ENCODE measurements at regions not wholly inside any gene's neighbourhood (a gene's known extent, or its start where the extent isn't known, plus 50 kb on each side); places are given as distances from the start of the nearest gene placed in this dataset.
"Not testable (repeated sequence)": the region's sequence is repeated elsewhere in the genome, so short reads cannot be mapped to it uniquely, and the experiment has no call there.

- no peak for DNase-seq (ENCODE audit: low read depth, low spot score)
Measured at GRCh38 chrX:13518126-13518525, 51.3 kb upstream of the EGFL6 start.

GRCh38 chrX:13515211-13515930 is 54.0 kb upstream of the EGFL6 start:
- DNase-seq (ENCODE audit: low read depth, low spot score) = no peak

GRCh38 chrX:13511944-13512330 is 57.5 kb upstream of the EGFL6 start:
- no peak for DNase-seq (ENCODE audit: low read depth, low spot score)

- no peak for DNase-seq (ENCODE audit: low read depth, low spot score)
Measured at GRCh38 chrX:13511241-13511943, 58.0 kb upstream of the EGFL6 start.

- no peak for DNase-seq (ENCODE audit: low read depth, low spot score)
Measured at GRCh38 chrX:13507893-13508292, 61.5 kb upstream of the EGFL6 start.

GRCh38 chrX:13506574-13506973 is 62.8 kb upstream of the EGFL6 start:
- no peak for DNase-seq (ENCODE audit: low read depth, low spot score)

GRCh38 chrX:13502590-13502989 is 66.8 kb upstream of the EGFL6 start:
- no peak for DNase-seq (ENCODE audit: low read depth, low spot score)

GRCh38 chrX:13499736-13500135 is 69.7 kb upstream of the EGFL6 start:
- no peak for DNase-seq (ENCODE audit: low read depth, low spot score)

GRCh38 chrX:13498238-13498637 is 71.2 kb upstream of the EGFL6 start:
- DNase-seq (ENCODE audit: low read depth, low spot score) = no peak

GRCh38 chrX:13495232-13495631 is 74.2 kb upstream of the EGFL6 start:
- DNase-seq (ENCODE audit: low read depth, low spot score) = no peak

GRCh38 chrX:13494562-13494961 is 74.8 kb upstream of the EGFL6 start:
- no peak for DNase-seq (ENCODE audit: low read depth, low spot score)

GRCh38 chrX:13493659-13494058 is 75.7 kb upstream of the EGFL6 start:
- no peak for DNase-seq (ENCODE audit: low read depth, low spot score)

GRCh38 chrX:13492286-13492685 is 77.1 kb upstream of the EGFL6 start:
- no peak for DNase-seq (ENCODE audit: low read depth, low spot score)

- DNase-seq (ENCODE audit: low read depth, low spot score) = no peak
Measured at GRCh38 chrX:13491061-13491460, 78.3 kb upstream of the EGFL6 start.

GRCh38 chrX:13489454-13489853 is 79.9 kb upstream of the EGFL6 start:
- DNase-seq (ENCODE audit: low read depth, low spot score) = no peak

GRCh38 chrX:13487731-13488505 is 81.5 kb upstream of the EGFL6 start:
- DNase-seq (ENCODE audit: low read depth, low spot score) = peak; percentile 25

- no peak for DNase-seq (ENCODE audit: low read depth, low spot score)
Measured at GRCh38 chrX:13485167-13485566, 84.2 kb upstream of the EGFL6 start.

GRCh38 chrX:13483773-13484172 is 85.6 kb upstream of the EGFL6 start:
- DNase-seq (ENCODE audit: low read depth, low spot score) = no peak

GRCh38 chrX:13482746-13483541 is 86.5 kb upstream of the EGFL6 start:
- DNase-seq (ENCODE audit: low read depth, low spot score) = no peak

- DNase-seq (ENCODE audit: low read depth, low spot score) = not testable (repeated sequence)
Measured at GRCh38 chrX:13480780-13481179, 88.6 kb upstream of the EGFL6 start.

- DNase-seq (ENCODE audit: low read depth, low spot score) = no peak
Measured at GRCh38 chrX:13479452-13479813, 90.0 kb upstream of the EGFL6 start.
